ENCODE measurements at regions not wholly inside any gene's neighbourhood (a gene's known extent, or its start where the extent isn't known, plus 50 kb on each side); places are given as distances from the start of the nearest gene placed in this dataset.
"Not testable (repeated sequence)": the region's sequence is repeated elsewhere in the genome, so short reads cannot be mapped to it uniquely, and the experiment has no call there.

DNA sequence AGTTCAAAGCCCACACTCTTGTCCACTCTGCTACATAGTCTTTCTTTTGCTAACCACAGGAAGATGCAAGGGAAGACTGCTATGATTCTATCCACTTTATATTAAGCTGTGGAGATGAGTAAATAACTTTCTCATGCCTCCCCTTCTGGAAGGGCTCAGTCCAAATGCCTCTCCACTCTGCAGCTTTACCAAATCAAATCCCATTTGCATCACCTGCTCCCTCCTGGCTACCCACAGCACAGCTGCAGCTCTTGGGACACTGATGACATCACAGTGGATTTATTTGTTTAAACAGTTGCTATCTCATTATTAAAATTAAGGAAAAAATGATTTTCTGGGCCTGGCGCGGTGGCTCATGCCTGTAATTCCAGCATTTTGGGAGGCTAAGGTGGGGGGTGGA, 1544.9 kb upstream of the WWC1 start:
- no peak for DNase-seq

DNA sequence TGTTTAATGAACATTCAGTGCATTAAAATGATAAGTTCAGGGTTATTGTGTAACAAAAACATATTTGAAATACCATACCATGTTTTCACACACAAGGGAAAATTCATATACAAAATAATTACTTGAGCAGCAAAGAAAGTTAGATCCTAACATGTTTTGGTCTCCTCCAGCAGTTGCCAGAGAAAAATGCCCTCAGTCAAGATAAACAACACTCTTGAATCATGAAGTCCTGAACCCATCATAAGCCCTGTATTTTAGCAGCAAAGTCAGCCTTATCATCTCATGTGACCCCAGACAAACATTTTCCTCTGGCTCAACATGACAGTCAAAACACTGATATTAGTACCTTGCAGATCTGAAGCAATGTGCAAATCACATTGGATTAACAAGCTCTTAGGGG, 1541.1 kb upstream of the WWC1 start:
- no peak for DNase-seq

DNA sequence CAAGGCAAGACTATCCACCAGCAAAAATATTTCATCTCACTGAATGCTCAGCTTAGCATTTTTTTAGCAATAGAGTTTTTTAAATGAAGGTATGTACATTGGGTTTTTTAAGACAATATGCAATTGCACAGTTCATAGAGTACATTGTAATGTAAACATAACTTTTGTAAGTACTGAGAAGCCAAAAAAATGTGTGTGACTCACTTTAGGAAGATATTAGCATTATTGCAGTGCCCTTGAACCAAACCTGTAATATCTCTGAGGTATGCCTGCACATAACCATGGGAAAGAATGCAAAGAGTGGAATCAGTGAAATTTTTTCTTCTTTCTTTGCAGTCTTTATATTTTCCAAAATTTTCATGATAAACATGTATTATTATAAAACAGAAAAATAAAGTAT, 1533.3 kb upstream of the WWC1 start:
- no peak for DNase-seq

DNA sequence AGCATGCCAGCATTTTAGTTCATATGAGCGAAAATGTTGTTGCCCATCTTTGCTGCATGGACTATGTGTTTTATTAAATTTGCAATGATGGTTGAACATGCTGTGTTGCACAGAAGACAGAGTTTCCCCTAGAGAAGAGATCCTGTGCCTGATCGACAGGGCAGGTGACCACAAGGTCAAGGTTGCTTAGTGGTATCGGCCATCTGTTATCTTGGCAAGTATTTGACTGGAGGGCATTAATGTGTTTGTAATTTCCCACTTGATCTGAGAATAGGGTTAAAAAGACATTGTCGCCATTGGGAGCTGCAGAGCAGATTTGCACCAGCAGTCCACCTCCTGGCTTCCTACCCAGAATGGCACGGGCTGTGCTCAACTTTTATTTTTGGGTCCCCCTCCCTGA, 1523.6 kb upstream of the WWC1 start:
- no peak for DNase-seq

DNA sequence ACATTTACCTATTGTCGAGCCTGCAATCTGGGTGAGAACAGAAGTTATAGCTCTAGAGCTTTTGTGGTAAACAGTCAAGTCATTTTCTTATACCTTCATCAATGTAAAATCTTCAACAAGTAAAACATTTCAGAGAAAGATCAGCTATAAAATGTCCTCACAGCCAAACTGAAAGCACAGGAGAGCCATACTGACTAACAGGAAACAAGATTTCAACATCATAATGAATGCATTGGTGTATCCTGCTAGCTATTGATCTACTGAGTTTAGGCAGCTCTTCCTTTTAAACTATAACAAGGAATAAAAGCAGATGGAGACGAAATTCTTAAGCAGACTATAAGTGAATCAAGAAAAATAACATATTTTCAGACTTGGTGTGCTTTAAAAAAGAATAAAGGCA, 1522.9 kb upstream of the WWC1 start:
- DNase-seq = no peak

DNA sequence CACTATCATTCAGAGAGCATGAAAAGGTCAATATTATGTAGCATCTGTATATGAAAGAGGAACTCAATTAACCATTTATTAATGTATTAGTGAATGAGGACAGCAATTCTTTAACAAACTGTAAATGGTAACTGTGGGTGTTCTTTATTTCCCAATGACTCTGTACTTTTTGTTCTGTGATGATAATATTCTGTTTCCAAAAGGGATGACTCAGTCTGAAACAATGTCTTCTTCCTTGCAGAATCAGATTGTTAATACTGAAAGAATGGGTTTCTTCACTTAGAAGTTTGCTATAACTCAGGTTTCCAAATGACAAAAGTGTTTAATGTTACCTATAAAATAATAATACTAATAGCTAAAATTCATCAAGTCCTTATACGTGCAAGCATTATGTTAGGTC, 1518.7 kb upstream of the WWC1 start:
- DNase-seq = no peak

DNA sequence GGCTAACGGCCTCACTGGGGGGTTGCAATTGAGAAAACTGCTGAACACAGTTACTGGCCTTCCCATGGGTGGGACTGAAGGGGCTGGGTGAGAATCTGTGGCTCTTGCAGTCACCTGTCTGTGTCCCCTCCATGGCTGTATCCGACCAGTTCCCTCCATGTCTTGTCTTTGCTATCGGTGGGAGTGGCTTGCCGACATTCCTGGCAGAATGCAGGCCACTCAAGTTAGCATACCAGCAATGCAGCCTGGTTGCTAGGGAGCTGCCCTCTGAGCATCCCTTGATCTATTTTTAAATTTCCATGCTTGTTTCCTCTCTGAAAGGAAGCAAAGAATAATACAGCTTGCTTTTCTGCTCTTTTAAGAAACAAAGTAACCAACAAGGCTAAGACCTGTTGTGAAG, 1509.7 kb upstream of the WWC1 start:
- no peak for DNase-seq

DNA sequence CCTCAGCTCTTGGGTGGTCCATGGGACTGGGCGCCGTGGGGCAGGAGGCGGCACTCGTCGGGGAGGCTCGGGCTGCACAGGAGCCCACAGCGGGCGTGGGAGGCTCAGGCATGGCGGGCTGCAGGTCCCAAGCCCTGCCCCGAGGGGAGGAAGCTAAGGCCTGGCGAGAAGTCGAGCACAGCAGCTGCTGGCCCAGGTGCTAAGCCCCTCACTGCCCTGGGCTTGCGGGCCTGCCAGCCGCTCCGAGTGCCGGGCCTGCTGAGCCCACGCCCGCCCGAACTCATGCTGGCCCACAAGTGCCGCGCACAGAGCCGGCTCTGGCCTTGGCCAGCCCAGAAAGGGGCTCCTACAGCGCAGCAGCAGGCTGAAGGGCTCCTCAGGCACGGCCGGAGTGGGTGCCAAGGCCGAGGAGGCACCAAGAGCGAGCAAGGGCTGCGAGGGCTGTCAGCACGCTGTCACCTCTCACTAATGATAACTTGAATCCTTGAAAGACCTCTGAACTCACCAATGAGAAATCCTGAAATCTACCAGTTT, 1506.8 kb upstream of the WWC1 start:
- no peak for DNase-seq

DNA sequence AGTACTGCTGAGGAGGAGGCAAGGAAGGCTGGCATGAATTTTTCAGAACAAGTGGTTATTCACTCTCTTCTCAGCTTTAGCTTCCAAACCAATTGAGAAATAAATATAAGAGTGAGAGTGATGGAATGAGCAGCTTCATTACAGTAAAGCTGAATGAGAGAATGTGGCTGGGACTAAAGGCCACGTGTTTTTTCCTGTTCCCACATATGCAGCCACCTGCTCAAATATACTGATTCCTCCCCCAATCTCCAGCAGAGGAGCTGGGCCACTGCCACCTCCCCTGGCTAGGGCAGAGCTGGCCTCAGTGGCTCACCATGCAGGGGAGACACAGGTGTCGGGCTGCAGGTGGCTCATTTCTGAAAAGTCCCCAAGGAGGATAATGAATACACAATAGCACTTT, 1505.3 kb upstream of the WWC1 start:
- DNase-seq = no peak

DNA sequence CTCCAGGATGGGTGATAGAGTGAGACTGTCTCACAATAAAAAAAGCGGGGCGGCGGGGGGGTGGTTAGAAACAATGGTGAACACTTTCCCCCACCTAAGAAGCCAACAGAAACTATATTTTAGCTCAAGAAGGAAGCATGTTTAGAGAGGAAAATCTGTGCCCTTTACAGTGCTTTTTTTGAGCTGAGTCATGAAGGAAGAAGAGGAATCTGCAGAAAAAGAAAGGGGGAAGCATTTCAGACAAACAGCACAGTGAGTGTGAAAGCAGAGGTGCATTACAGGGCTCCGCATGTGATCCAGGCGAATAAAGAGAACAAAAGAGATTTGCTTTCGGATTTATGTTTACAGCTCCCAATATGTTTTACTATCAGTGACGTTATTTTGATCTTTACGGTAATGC, 1504.6 kb upstream of the WWC1 start:
- no peak for DNase-seq

DNA sequence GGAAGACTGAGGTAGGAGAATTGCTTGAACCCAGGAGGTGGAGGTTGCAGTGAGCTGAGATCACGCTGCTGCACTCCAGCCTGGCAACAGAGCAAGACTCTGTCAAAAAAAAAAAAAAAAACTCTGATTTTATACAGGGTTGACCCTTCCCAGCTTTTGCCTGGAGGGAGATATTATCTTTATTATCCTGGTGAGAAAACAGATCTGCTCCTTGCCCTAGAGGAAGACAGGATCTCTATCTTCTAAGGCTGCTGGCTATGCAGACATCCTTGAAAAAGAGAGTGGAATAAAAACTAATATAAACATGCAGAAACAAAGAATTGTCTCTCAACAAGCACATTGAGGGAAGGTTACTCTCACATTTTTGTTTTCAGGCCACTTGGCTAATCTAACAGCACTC, 1503.4 kb upstream of the WWC1 start:
- no peak for DNase-seq

DNA sequence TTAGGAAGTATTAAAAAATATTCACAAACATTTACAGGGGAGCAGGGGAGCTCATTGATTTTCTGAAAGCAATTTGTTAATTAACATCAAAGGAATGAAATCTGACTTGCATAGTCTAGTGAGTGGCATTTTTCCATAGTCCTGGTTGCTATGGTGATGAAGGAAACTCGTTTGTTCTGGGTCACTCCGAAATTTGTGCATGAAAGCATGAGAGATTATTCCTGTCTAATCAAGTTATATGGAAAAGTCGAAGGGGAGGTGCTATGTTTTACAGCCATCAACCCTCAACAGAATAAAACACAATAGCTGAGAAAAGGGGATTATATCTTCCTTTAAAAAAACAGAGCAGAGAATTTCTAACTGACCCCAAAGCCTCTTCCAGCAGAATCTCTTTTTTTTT, 1495.7 kb upstream of the WWC1 start:
- no peak for DNase-seq

DNA sequence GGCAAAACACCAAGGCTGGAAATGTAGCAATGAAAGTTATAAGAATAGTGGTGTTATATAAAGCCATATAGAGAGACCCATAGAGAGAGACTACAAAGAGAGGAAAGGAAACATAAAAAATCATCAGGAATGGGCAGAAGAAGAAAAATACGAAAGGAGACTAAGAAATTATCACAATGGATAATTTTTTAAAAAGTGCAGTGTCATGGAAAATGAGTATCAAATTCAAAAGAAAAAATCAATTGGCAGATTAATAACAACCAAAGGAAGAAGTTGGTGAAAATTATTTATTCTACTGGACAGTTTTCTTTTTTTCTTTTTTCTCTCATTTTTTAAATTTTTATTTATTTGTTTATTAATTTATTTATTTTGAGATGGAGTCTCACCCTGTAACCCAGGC, 1488.4 kb upstream of the WWC1 start:
- DNase-seq = no peak

DNA sequence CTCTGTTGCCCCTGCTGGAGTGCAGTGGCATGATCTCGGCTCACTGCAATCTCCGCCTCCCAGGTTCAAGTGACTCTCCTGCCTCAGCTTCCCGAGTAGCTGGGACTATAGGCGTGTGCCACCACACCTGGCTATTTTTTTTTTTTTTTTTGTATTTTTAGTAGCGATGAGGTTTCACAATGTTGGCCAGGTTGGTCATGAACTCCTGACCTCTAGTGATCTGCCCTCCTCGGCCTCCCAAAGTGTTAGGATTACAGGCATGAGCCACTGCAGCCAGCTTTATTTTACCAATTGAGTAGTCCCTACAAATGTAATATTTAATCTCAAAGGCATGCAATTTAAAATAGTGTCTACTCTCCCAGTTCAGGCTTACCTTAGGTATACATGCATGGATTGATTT, 1487.2 kb upstream of the WWC1 start:
- DNase-seq = not testable (repeated sequence)

DNA sequence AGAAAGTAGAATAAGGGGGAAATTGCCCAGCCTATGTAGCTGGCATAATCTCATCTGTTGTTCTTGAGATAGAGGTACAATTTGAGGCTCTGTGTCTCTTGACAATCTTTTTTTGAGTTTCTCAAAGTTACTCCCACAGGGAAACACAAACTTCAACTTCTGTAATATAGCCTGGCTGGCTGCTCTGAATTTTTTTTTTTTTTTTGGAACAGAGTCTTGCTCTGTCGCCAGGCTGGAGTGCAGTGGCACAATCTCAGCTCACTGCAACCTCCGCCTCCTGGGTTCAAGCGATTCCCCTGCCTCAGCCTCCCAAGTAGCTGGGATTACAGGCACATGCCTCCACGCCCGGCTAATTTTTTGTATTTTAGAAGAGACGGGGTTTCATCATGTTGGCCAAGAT, 1486.8 kb upstream of the WWC1 start:
- not testable (repeated sequence) for DNase-seq

DNA sequence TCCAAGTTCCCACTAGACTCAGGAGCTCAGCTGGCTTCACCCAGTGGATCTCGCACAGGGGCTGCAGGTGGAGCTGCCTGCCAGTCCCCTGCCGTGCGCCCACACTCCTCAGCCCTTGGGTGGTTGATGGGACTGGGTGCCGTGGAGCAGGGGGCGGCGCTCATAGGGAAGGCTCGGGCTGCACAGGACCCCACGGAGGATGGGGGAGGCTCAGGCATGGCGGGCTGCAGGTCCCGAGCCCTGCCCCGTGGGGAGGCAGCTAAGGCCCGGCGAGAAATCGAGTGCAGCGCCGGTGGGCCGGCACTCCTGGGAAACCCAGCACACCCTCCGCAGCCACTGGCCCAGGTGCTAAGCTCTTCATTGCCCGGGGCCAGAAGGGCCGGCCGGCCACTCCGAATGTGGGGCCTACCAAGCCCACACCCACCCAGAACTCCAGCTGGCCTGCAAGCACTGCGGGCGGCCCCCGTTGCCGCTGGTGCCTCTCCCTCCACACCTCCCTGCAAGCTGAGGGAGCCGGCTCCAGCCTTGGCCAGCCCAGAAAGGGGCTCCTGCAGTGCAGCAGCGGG, 1481.3 kb upstream of the WWC1 start:
- DNase-seq = not testable (repeated sequence)

DNA sequence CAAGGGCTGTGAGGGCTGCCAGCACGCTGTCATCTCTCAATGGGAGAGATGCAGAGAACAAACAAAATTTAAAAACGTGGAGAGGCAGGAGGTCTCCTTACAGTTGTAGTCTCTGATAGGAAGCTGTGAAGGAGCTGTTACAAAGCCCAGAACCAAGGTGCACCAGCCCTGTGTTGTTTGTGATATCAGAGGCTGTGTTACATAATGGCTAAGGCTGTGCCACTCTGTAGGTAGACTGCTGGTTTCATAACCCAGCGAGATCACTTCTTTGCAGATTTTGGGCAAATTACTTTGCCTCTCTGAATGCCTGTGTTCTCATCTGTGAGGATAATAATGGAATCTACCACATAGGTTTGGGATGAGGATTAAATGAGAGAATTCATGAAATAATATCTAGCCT, 1480.7 kb upstream of the WWC1 start:
- DNase-seq = no peak

DNA sequence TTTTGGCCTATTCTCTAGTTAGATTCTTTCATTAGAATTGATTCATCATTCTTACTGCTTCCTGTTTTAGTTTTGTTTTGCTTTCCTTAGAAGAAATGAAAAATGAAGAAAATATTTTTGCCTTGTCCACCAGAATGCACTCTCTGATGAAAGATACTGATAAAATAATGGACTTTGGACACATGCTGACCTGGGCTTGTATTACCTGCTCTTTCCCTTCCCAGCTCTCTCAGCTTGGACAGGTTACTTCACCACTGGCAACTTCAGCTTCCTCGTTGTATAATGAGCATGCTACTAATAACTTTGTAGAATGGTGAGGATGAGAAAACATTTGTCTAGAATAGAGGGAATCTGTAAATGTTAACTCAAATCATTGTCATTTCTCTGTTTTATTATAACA, 1468.1 kb upstream of the WWC1 start:
- no peak for DNase-seq

DNA sequence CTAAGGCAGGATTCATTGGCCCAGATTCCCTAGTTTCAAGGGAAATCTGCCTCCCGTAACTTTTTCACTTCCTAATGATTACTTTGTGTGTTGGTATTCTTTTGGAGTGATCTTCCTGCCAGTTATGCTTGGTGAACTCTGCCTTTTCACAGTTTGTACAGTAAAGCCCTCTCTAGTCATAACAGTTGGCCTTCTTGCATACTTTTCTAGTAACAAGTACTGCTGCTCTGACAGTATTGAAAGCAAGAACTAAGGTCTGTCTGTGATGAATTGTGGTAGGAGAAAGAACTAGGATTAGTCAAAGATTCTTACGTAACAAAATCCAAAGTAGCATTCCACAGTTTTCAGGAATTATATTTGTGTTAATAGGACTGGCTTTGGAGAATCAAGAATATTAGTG, 1457.2 kb upstream of the WWC1 start:
- no peak for DNase-seq

DNA sequence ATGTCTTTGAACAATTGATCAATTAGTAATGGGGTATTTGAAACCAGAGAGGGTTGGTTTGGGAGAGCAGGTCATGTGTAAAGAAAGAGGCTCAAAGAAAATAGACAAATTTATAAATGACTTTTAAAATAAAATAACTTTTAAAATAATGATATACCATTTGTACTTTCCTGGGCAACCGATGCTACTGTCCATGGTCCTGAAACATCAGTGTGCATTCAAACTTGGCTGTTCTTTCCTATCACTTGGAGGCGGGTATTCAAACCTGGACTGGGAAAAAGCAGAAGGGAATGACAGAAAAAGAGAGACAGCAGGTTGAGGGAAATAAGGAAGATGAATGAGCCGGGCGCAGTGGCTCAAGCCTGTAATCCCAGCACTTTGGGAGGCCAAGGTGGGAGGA, 1446.4 kb upstream of the WWC1 start:
- no peak for DNase-seq

DNA sequence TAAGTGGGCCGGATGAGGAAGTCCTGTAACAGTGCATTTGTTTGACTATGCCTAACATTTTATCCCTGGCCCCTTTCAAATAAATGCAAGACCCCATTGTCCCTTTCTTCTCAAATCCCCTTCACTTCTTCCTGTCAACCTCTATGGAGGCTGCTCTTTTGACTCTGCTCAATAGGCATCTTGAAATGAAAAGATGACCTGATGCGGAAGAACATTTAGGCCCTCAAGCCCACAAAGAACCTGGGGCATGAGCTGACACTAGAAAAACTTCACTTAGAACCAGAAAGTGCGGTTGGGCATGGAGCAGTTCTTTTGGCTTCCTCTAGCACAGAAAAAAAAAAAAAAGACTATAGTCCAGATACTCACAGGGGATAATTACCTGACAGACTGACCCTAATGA, 1434.7 kb upstream of the WWC1 start:
- DNase-seq = no peak

DNA sequence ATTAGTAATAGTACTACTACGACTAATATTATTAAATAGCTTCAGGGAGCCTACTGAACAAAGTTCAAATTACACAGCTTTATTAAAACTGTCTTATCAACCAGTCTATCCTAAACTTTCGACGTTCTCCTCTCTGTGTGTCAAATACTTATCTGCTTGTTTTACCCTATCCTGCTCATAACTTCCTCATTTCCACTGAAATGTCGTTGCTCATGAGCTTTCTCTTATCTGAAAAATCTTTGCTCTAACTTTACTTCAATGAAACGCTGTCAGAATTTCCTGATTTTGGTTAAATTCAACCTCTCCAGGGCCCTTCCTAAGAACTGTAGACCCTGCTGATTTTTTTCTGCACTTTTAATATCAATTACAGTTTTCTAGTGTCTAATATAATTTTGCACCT, 1431.0 kb upstream of the WWC1 start:
- DNase-seq = no peak

DNA sequence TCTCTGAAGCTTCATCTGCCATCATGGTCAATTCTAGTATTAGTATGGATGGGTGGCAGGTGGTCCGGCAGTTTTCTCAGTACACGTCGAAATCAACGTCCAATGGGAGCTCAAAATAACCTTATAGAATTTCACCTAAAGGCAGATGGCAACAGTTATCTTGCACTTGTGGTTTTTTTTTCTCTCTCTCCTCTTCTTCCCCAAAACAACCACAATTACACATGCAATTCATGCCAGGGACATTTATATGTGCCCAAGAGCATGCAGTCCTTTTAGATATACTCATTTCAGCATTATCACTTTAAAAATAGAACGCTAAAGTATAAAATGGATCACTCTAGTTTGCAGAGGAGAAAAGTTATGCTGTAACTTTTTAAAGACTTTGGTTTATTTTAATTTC, 1428.9 kb upstream of the WWC1 start:
- no peak for DNase-seq

DNA sequence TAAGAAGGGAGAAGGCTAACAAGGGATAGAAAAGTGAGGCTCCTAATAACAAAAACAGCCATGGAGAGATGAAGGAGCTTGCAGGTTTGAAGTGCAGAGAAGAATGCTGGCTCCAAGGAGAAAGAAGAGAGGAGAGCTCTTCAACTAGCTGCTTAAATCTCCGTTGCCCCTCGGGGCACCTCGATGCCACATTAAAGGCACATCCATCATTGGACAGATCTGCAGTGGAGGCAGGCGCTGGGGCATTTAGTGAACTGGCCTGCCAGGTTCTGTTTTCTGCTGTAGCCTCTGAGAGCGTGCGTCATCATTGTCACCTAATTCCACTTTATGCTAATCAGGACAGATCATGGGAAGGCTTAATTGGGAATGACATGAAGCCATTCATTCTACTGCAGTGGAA, 1426.2 kb upstream of the WWC1 start:
- DNase-seq = no peak

DNA sequence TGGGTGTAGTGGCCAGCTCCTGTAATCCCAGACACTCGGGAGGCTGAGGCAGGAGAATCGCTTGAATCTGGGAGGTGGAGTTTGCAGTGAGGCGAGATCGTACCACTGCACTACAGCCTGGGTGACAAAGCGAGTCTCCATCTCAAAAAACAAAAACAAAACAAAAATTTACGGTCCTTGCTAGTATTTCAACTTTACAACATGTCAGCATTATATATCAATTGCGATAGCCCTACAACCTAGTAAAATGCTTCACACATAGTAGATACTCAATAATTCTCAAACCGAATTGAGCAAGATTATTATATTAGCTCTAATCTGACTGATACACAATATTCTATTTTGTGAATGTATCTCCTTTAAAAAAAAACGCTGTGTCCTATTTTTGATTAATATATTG, 1411.0 kb upstream of the WWC1 start:
- DNase-seq = no peak

DNA sequence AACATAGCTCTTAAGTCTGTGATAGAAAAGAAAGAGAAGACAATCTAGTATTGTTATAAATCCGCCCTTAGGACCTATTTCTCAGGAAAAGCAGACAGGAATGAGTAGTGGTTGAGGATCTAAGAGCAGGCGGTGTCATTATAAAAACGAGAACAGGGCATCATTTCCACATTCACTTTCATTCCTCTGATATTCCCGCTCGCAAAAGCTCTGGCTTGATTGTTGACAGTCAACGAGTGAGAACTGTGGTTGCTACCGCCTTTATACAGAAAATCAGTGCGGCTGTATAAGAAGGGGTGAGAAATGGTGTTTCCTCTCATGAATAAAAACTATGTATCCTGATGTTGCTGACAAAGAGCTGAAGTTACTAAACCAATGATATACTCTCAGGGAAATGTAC, 1409.6 kb upstream of the WWC1 start:
- no peak for DNase-seq

Measured in SIG-M5 (cell line).